Activated T-helper 1 cell treated with anti-CD3 and anti-CD28 coated beads, Interleukin-2, amount 50 U/mL, for 16 hours (primary cell): ENCODE measurements at regions not wholly inside any gene's neighbourhood (a gene's known extent, or its start where the extent isn't known, plus 50 kb on each side); places are given as distances from the start of the nearest gene placed in this dataset.
"Not testable (repeated sequence)": the region's sequence is repeated elsewhere in the genome, so short reads cannot be mapped to it uniquely, and the experiment has no call there.

ENCODE experiments used
- DNase-seq, 2 donors: peaks; one replicate each; pipeline ENCODE4 v3.0.0-alpha.2; 2020; ENCODE audit warnings: low read depth in 1 of 2, low spot score in 1 of 2

GRCh38 chr11:116065191-116065895 is 561.1 kb upstream of the CADM1 start:
- no peak for DNase-seq

- DNase-seq = no peak
Measured at GRCh38 chr11:116062490-116063171, 558.4 kb upstream of the CADM1 start.

GRCh38 chr11:116062129-116062489 is 557.9 kb upstream of the CADM1 start:
- no peak for DNase-seq

GRCh38 chr11:116061322-116061721 is 557.1 kb upstream of the CADM1 start:
- no peak for DNase-seq

GRCh38 chr11:116059919-116060318 is 555.7 kb upstream of the CADM1 start:
- DNase-seq = no peak

- no peak for DNase-seq
Measured at GRCh38 chr11:116057000-116057399, 552.8 kb upstream of the CADM1 start.

GRCh38 chr11:116055064-116055463 is 550.8 kb upstream of the CADM1 start:
- no peak for DNase-seq

- no peak for DNase-seq
Measured at GRCh38 chr11:116053548-116053919, 549.3 kb upstream of the CADM1 start.

GRCh38 chr11:116052603-116053547 is 548.7 kb upstream of the CADM1 start:
- DNase-seq = no peak

GRCh38 chr11:116051494-116051893 is 547.3 kb upstream of the CADM1 start:
- DNase-seq = no peak

- no peak for DNase-seq
Measured at GRCh38 chr11:116049383-116049782, 545.2 kb upstream of the CADM1 start.

GRCh38 chr11:116046127-116046526 is 541.9 kb upstream of the CADM1 start:
- no peak for DNase-seq

GRCh38 chr11:116044941-116045340 is 540.7 kb upstream of the CADM1 start:
- DNase-seq = no peak

- no peak for DNase-seq
Measured at GRCh38 chr11:116044520-116044919, 540.3 kb upstream of the CADM1 start.

GRCh38 chr11:116043857-116044256 is 539.6 kb upstream of the CADM1 start:
- no peak for DNase-seq

GRCh38 chr11:116043059-116043458 is 538.8 kb upstream of the CADM1 start:
- not testable (repeated sequence) for DNase-seq

- no peak for DNase-seq
Measured at GRCh38 chr11:116042146-116042545, 537.9 kb upstream of the CADM1 start.

- no peak for DNase-seq
Measured at GRCh38 chr11:116037861-116038260, 533.6 kb upstream of the CADM1 start.

GRCh38 chr11:116035977-116036376 is 531.8 kb upstream of the CADM1 start:
- DNase-seq = no peak

- no peak for DNase-seq
Measured at GRCh38 chr11:116033931-116034553, 529.8 kb upstream of the CADM1 start.

GRCh38 chr11:116030697-116031331 is 526.6 kb upstream of the CADM1 start:
- DNase-seq = no peak
